ENCODE measurements at regions not wholly inside any gene's neighbourhood (a gene's known extent, or its start where the extent isn't known, plus 50 kb on each side); places are given as distances from the start of the nearest gene placed in this dataset.

GRCh38 chr16:86700046-86700945 is 121.9 kb downstream of the FOXL1 start:
- H2AFZ ChIP-seq (ENCODE audit: low read depth, low read length): no peak overlapping the region
- no peaks in the 10 kb centered on the region for H3K79me2 ChIP-seq (ENCODE audit: insufficient read depth, low read length)
- no peak for TF ChIP-seq EZH2 (IDR thresholded peaks at IDR 0.05; ENCODE audit: borderline replicate concordance, low read depth, low read length, severe bottlenecking)
- no peak for TF ChIP-seq CTCF (IDR thresholded peaks at IDR 0.05; ENCODE audit: borderline replicate concordance, extremely low read depth, low read length, poor library complexity, severe bottlenecking)
- H3K36me3 ChIP-seq (ENCODE audit: insufficient read depth, low read length): no peaks in the 10 kb centered on the region
- peaks cover 7% of the 10 kb centered on the region for H3K27me3 ChIP-seq (ENCODE audit: insufficient read depth, low read length, poor library complexity)
- no peaks in the 10 kb centered on the region; the same call in 1 of the 2 replicates for H4K20me1 ChIP-seq (ENCODE audit: insufficient read depth, low read length)
- H3K4me3 ChIP-seq (ENCODE audit: low read depth in 1 of 2, low read length in 2 of 2): no peak overlapping the region
- no peaks in the 10 kb centered on the region for H3K4me1 ChIP-seq (ENCODE audit: insufficient read depth, low read length)
- no peak for DNase-seq
- no peak overlapping the region for H3K27ac ChIP-seq (ENCODE audit: low read length)
- no peak for ATAC-seq (ENCODE audit: insufficient read depth, low read depth)
- no peak overlapping the region for H3K4me2 ChIP-seq (ENCODE audit: insufficient read depth, low read length)
- no peak overlapping the region for H3K9ac ChIP-seq (ENCODE audit: low read depth, low read length)
- no peaks in the 10 kb centered on the region for H3K9me3 ChIP-seq (ENCODE audit: insufficient read depth, low read length, severe bottlenecking)

GRCh38 chr16:86701286-86701975 is 123.1 kb downstream of the FOXL1 start:
- TF ChIP-seq CTCF (IDR thresholded peaks at IDR 0.05; ENCODE audit: borderline replicate concordance, extremely low read depth, low read length, poor library complexity, severe bottlenecking) (no peak), EZH2 (IDR thresholded peaks at IDR 0.05; ENCODE audit: borderline replicate concordance, low read depth, low read length, severe bottlenecking) (no peak)
- H4K20me1 ChIP-seq (ENCODE audit: insufficient read depth, low read length): peaks cover 2% of the 10 kb centered on the region; the same call in 1 of the 2 replicates
- no peak overlapping the region for H3K9ac ChIP-seq (ENCODE audit: low read depth, low read length)
- H3K4me2 ChIP-seq (ENCODE audit: insufficient read depth, low read length): no peak overlapping the region
- H3K9me3 ChIP-seq (ENCODE audit: insufficient read depth, low read length, severe bottlenecking): no peaks in the 10 kb centered on the region
- H2AFZ ChIP-seq (ENCODE audit: low read depth, low read length): no peak overlapping the region
- H3K27me3 ChIP-seq (ENCODE audit: insufficient read depth, low read length, poor library complexity): peaks cover 3% of the 10 kb centered on the region
- ATAC-seq (ENCODE audit: insufficient read depth, low read depth) (no peak), DNase-seq (no peak)
- no peaks in the 10 kb centered on the region for H3K79me2 ChIP-seq (ENCODE audit: insufficient read depth, low read length)
- no peaks in the 10 kb centered on the region for H3K36me3 ChIP-seq (ENCODE audit: insufficient read depth, low read length)
- H3K4me1 ChIP-seq (ENCODE audit: insufficient read depth, low read length): no peaks in the 10 kb centered on the region
- H3K27ac ChIP-seq (ENCODE audit: low read length): no peak overlapping the region
- no peak overlapping the region for H3K4me3 ChIP-seq (ENCODE audit: low read depth in 1 of 2, low read length in 2 of 2)

- no peak overlapping the region for H3K4me3 ChIP-seq (ENCODE audit: low read depth in 1 of 2, low read length in 2 of 2)
- ATAC-seq (ENCODE audit: insufficient read depth, low read depth) (no peak), DNase-seq (no peak)
- H3K27ac ChIP-seq (ENCODE audit: low read length): no peak overlapping the region
- H2AFZ ChIP-seq (ENCODE audit: low read depth, low read length): no peak overlapping the region
- H4K20me1 ChIP-seq (ENCODE audit: insufficient read depth, low read length): peaks cover 2% of the 10 kb centered on the region; the same call in 1 of the 2 replicates
- H3K27me3 ChIP-seq (ENCODE audit: insufficient read depth, low read length, poor library complexity): peaks cover 3% of the 10 kb centered on the region
- no peak overlapping the region for H3K9ac ChIP-seq (ENCODE audit: low read depth, low read length)
- TF ChIP-seq CTCF (IDR thresholded peaks at IDR 0.05; ENCODE audit: borderline replicate concordance, extremely low read depth, low read length, poor library complexity, severe bottlenecking): no peak
- no peak for TF ChIP-seq EZH2 (IDR thresholded peaks at IDR 0.05; ENCODE audit: borderline replicate concordance, low read depth, low read length, severe bottlenecking)
- no peaks in the 10 kb centered on the region for H3K9me3 ChIP-seq (ENCODE audit: insufficient read depth, low read length, severe bottlenecking)
- H3K4me2 ChIP-seq (ENCODE audit: insufficient read depth, low read length): no peak overlapping the region
- no peaks in the 10 kb centered on the region for H3K79me2 ChIP-seq (ENCODE audit: insufficient read depth, low read length)
- no peaks in the 10 kb centered on the region for H3K36me3 ChIP-seq (ENCODE audit: insufficient read depth, low read length)
- H3K4me1 ChIP-seq (ENCODE audit: insufficient read depth, low read length): no peaks in the 10 kb centered on the region
Observed at GRCh38 chr16:86702824-86703588, 124.7 kb downstream of the FOXL1 start.
